ENCODE measurements at regions not wholly inside any gene's neighbourhood (a gene's known extent, or its start where the extent isn't known, plus 50 kb on each side); places are given as distances from the start of the nearest gene placed in this dataset.

DNA sequence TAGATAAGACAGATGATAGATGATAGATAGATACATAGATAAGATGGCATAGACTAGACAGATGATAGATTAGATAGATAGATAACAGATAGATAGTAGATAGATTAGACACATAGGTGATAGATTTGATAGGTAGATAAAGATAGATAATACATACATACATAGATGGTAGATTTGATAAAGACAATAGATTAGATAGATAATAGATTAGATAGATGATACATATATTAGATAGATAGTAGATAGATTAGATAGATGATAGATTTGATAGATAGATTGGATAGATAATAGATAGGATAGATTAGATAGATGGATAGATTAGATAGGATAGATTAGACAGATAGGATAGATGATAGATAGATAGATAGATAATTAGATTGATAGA is 327.6 kb downstream of the BRD1 start (continued):
- TF ChIP-seq CREB1 (CRISPR knock-in tag; IDR thresholded peaks at IDR 0.05; ENCODE audit: low read depth): no peak

DNA sequence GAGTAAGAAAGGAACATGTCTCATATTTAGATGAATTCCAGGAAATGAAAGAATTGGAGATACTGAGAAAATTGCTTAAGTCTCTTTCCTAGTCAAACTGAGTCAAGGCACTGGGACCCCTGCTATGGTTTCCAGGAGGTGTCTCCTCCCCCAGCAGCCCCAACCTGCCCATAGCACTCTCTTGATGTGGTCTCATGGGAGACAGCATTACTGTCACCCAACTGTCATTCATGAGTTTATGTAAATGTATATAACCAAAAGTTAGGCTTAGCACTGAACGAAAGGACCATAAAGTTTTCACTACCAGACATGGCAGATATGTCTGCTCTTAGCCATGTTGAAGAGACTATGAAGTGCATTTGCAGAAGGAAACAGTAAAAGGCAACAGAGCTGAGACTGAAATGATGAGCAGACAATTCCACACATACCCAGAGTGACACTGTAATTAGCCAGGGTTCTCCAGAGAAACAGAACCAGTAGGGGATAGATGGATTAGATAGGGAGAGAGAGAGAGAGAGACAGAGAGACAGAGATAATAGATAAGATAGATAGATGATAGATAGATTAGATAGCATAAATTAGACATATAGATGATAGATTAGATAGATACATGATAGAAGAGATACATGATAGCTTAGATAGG is 328.1 kb downstream of the BRD1 start:
- H4K20me1 ChIP-seq (replicated peaks; ENCODE audit: insufficient read depth): no peaks in the 10 kb centered on the region
- Mint-ChIP-seq H3K27ac (no peak overlapping the region), H3K4me1 (no peaks in the 10 kb centered on the region), H3K4me3 (no peak overlapping the region), H3K9me3 (0 out of 3 replicates have a peak, but pooled peaks cover 5% of the 10 kb centered on the region), H3K36me3 (ENCODE audit: low read depth) (no peaks in the 10 kb centered on the region; the same call in 2 of the 3 replicates), H3K27me3 (ENCODE audit: insufficient read depth, low read depth, poor library complexity) (no peaks in the 10 kb centered on the region)
- no peaks in the 10 kb centered on the region for H3K79me2 ChIP-seq (replicated peaks; ENCODE audit: insufficient read depth)
- H2AFZ ChIP-seq: no peak overlapping the region
- DNase-seq (ENCODE audit: low spot score) (no peak), ATAC-seq (no peak)
- H3K4me1 ChIP-seq (ENCODE audit: insufficient read depth): no peaks in the 10 kb centered on the region
- no peak overlapping the region for H3K27ac ChIP-seq (ENCODE audit: low read depth)
- TF ChIP-seq EZH2 (IDR thresholded peaks at IDR 0.05; ENCODE audit: low read depth, unreplicated experiment): no peak
- no peak for TF ChIP-seq ZNF331 (CRISPR knock-in tag; IDR thresholded peaks at IDR 0.05; ENCODE audit: low read depth)
- TF ChIP-seq, protein P1, sequence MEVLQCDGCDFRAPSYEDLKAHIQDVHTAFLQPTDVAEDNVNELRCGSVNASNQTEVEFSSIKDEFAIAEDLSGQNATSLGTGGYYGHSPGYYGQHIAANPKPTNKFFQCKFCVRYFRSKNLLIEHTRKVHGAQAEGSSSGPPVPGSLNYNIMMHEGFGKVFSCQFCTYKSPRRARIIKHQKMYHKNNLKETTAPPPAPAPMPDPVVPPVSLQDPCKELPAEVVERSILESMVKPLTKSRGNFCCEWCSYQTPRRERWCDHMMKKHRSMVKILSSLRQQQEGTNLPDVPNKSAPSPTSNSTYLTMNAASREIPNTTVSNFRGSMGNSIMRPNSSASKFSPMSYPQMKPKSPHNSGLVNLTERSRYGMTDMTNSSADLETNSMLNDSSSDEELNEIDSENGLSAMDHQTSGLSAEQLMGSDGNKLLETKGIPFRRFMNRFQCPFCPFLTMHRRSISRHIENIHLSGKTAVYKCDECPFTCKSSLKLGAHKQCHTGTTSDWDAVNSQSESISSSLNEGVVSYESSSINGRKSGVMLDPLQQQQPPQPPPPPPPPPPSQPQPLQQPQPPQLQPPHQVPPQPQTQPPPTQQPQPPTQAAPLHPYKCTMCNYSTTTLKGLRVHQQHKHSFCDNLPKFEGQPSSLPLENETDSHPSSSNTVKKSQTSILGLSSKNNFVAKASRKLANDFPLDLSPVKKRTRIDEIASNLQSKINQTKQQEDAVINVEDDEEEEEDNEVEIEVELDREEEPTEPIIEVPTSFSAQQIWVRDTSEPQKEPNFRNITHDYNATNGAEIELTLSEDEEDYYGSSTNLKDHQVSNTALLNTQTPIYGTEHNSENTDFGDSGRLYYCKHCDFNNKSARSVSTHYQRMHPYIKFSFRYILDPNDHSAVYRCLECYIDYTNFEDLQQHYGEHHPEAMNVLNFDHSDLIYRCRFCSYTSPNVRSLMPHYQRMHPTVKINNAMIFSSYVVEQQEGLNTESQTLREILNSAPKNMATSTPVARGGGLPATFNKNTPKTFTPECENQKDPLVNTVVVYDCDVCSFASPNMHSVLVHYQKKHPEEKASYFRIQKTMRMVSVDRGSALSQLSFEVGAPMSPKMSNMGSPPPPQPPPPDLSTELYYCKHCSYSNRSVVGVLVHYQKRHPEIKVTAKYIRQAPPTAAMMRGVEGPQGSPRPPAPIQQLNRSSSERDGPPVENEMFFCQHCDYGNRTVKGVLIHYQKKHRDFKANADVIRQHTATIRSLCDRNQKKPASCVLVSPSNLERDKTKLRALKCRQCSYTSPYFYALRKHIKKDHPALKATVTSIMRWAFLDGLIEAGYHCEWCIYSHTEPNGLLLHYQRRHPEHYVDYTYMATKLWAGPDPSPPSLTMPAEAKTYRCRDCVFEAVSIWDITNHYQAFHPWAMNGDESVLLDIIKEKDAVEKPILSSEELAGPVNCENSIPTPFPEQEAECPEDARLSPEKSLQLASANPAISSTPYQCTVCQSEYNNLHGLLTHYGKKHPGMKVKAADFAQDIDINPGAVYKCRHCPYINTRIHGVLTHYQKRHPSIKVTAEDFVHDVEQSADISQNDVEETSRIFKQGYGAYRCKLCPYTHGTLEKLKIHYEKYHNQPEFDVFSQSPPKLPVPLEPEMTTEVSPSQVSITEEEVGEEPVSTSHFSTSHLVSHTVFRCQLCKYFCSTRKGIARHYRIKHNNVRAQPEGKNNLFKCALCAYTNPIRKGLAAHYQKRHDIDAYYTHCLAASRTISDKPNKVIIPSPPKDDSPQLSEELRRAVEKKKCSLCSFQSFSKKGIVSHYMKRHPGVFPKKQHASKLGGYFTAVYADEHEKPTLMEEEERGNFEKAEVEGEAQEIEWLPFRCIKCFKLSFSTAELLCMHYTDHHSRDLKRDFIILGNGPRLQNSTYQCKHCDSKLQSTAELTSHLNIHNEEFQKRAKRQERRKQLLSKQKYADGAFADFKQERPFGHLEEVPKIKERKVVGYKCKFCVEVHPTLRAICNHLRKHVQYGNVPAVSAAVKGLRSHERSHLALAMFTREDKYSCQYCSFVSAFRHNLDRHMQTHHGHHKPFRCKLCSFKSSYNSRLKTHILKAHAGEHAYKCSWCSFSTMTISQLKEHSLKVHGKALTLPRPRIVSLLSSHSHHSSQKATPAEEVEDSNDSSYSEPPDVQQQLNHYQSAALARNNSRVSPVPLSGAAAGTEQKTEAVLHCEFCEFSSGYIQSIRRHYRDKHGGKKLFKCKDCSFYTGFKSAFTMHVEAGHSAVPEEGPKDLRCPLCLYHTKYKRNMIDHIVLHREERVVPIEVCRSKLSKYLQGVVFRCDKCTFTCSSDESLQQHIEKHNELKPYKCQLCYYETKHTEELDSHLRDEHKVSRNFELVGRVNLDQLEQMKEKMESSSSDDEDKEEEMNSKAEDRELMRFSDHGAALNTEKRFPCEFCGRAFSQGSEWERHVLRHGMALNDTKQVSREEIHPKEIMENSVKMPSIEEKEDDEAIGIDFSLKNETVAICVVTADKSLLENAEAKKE (CRISPR knock-in tag; IDR thresholded peaks at IDR 0.05): no peak
- TF ChIP-seq, protein P2, sequence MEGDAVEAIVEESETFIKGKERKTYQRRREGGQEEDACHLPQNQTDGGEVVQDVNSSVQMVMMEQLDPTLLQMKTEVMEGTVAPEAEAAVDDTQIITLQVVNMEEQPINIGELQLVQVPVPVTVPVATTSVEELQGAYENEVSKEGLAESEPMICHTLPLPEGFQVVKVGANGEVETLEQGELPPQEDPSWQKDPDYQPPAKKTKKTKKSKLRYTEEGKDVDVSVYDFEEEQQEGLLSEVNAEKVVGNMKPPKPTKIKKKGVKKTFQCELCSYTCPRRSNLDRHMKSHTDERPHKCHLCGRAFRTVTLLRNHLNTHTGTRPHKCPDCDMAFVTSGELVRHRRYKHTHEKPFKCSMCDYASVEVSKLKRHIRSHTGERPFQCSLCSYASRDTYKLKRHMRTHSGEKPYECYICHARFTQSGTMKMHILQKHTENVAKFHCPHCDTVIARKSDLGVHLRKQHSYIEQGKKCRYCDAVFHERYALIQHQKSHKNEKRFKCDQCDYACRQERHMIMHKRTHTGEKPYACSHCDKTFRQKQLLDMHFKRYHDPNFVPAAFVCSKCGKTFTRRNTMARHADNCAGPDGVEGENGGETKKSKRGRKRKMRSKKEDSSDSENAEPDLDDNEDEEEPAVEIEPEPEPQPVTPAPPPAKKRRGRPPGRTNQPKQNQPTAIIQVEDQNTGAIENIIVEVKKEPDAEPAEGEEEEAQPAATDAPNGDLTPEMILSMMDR (conservative IDR thresholded peaks at IDR 0.05; ENCODE audit: low read depth in 2 of 2): no peak
- no peak for TF ChIP-seq POLR2AphosphoS5 (IDR thresholded peaks at IDR 0.05; ENCODE audit: low read depth)
- TF ChIP-seq, protein P3, sequence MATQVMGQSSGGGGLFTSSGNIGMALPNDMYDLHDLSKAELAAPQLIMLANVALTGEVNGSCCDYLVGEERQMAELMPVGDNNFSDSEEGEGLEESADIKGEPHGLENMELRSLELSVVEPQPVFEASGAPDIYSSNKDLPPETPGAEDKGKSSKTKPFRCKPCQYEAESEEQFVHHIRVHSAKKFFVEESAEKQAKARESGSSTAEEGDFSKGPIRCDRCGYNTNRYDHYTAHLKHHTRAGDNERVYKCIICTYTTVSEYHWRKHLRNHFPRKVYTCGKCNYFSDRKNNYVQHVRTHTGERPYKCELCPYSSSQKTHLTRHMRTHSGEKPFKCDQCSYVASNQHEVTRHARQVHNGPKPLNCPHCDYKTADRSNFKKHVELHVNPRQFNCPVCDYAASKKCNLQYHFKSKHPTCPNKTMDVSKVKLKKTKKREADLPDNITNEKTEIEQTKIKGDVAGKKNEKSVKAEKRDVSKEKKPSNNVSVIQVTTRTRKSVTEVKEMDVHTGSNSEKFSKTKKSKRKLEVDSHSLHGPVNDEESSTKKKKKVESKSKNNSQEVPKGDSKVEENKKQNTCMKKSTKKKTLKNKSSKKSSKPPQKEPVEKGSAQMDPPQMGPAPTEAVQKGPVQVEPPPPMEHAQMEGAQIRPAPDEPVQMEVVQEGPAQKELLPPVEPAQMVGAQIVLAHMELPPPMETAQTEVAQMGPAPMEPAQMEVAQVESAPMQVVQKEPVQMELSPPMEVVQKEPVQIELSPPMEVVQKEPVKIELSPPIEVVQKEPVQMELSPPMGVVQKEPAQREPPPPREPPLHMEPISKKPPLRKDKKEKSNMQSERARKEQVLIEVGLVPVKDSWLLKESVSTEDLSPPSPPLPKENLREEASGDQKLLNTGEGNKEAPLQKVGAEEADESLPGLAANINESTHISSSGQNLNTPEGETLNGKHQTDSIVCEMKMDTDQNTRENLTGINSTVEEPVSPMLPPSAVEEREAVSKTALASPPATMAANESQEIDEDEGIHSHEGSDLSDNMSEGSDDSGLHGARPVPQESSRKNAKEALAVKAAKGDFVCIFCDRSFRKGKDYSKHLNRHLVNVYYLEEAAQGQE (IDR thresholded peaks at IDR 0.05; ENCODE audit: unreplicated experiment): no peak
- TF ChIP-seq ZNF114 (CRISPR knock-in tag; IDR thresholded peaks at IDR 0.05): no peak
- no peak for TF ChIP-seq NANOG (IDR thresholded peaks at IDR 0.05; ENCODE audit: borderline replicate concordance)
- TF ChIP-seq JUNB (IDR thresholded peaks at IDR 0.05; ENCODE audit: unreplicated experiment): no peak
- TF ChIP-seq CREB1 (CRISPR knock-in tag; IDR thresholded peaks at IDR 0.05; ENCODE audit: low read depth): no peak
- TF ChIP-seq, protein P4, sequence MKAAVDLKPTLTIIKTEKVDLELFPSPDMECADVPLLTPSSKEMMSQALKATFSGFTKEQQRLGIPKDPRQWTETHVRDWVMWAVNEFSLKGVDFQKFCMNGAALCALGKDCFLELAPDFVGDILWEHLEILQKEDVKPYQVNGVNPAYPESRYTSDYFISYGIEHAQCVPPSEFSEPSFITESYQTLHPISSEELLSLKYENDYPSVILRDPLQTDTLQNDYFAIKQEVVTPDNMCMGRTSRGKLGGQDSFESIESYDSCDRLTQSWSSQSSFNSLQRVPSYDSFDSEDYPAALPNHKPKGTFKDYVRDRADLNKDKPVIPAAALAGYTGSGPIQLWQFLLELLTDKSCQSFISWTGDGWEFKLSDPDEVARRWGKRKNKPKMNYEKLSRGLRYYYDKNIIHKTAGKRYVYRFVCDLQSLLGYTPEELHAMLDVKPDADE (IDR thresholded peaks at IDR 0.05): no peak
- TF ChIP-seq EZH2phosphoT487 (IDR thresholded peaks at IDR 0.05; ENCODE audit: unreplicated experiment): no peak
- no peak for TF ChIP-seq STAT1 (IDR thresholded peaks at IDR 0.05; ENCODE audit: unreplicated experiment)
- no peaks in the 10 kb centered on the region for H3K27me3 ChIP-seq (ENCODE audit: insufficient read depth)
- H3K4me2 ChIP-seq: no peak overlapping the region
- H3F3A ChIP-seq (replicated peaks; ENCODE audit: low read depth): no peaks in the 10 kb centered on the region
- H3K36me3 ChIP-seq (ENCODE audit: insufficient read depth): no peaks in the 10 kb centered on the region; the same call in 1 of the 2 replicates
- no peak overlapping the region for H3K4me3 ChIP-seq
- H3K9me2 ChIP-seq (ENCODE audit: insufficient read depth): no peaks in the 10 kb centered on the region

Measured in GM23338 (cell line).